ENCODE measurements at regions not wholly inside any gene's neighbourhood (a gene's known extent, or its start where the extent isn't known, plus 50 kb on each side); places are given as distances from the start of the nearest gene placed in this dataset.
"Not testable (repeated sequence)": the region's sequence is repeated elsewhere in the genome, so short reads cannot be mapped to it uniquely, and the experiment has no call there.

DNA sequence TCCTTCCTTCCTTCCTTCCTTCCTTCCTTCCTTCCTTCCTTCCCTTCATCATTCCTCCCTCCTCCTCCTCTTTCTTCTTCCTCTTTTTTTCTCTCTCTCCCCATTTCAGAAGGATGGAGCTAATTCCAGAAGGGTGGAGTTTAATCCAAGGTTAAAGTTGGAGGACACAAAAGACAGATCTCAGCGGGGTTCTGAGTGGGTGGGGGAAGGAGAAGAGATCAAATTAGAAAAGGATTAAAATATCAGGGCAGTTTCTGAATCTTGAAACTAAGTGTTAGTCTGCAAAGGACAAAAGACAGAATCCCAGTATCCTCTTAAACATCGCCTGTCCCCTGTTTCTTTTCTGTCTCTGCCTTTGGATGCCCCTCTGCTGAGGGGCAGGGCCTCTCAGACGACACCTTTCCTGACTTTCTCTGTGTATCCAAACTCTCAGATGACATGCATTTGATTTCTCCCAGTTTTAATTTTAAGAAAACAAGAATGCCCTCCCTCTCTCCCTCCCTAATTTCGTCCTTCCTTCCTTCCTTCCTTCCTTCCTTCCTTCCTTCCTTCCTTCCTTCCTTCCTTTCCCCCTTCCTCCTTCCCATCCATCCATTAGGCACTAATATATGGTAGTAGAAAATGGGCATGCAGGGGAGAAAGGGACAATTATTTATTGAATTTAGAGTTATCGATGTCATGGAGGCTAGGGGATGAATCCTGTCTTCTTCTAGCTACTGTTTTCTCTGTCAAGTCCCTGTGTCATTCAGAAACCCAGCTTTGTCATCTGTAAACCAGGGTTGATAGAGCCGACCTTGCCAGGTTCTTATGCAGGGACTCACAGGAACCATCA is 269.1 kb downstream of the VRK1 start:
- FAIRE-seq = no peak

DNA sequence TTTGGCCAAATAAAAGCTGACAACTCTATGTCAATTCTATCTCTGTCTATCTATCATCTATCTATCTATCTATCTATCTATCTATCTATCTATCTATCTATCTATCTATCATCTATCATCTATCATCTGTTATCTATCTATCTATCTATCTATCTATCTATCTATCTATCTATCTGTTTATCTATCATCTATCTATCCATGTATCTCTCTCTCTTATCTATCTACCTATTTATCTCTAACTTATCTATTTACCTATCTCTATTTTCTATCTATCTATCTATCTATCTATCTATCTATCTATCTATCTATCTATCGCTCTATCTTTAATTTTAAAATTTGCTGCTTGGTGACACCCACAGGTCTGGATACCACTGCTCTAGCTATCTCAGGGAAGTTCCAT is 271.1 kb downstream of the VRK1 start:
- DNase-seq (ENCODE audit: low spot score in 2 of 2); FAIRE-seq: not testable (repeated sequence)

More for the DNA sequence above, 269.1 kb downstream of the VRK1 start:
- DNase-seq (ENCODE audit: low spot score in 2 of 2) = no peak

DNA sequence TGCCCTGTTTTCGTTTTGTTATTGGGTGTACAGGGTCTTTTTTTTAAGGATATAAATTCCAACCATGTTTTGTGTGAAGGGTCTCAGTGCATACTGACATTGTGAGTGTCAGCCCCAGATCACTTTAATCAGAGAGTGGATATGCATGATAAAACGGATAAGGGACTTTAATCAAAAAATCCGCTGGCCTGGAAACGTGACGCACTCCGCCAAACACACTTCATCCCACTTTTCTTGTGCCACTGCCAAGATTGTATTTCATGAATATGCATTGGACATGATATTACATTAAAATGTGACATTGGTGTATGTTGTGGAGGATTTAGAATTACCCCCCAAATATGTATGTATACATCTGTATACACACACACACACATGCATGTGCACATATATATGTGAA is 273.1 kb downstream of the VRK1 start:
- FAIRE-seq (no peak), DNase-seq (ENCODE audit: low spot score in 2 of 2) (no peak)

DNA sequence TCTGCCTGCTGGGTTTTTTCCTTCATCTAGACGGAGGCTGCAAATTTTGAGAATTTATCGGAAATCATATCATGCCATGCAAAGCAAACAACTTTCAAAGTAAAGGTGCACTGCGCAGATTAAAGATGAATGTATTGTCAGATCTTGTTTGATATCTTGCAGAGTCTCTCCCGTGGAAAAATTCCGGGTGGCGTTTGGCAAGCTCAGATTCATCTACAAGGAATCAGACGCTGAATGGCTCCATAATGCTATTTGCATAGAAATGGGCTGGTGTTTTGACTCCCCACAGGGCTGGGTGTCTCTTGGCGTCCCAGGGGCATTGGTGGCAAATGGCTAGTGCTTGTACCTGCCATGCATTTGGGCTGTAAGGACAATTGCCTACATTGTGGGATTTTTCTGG is 274.0 kb downstream of the VRK1 start:
- FAIRE-seq (no peak), DNase-seq (ENCODE audit: low spot score in 2 of 2) (no peak)

DNA sequence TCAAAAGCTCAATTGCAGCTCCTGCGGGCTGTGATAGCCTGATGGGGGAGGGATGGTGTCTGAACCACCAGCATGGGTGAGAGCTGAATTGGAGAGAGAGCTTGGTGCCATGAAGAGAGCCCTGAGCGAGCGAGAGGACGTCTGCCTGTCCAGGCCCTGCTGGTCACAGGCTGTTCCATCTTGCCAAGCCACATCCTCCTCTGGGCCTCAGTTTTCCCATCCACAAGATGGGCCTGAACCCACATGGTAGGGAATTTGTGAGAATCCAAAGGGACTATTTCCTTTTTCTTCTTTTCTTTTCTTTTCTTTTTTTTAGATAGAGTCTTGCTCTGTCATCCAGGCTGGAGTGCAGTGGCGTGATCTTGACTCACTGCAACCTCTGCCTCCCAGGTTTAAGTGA is 276.4 kb downstream of the VRK1 start:
- no peak for DNase-seq (ENCODE audit: low spot score in 2 of 2)
- no peak for FAIRE-seq

DNA sequence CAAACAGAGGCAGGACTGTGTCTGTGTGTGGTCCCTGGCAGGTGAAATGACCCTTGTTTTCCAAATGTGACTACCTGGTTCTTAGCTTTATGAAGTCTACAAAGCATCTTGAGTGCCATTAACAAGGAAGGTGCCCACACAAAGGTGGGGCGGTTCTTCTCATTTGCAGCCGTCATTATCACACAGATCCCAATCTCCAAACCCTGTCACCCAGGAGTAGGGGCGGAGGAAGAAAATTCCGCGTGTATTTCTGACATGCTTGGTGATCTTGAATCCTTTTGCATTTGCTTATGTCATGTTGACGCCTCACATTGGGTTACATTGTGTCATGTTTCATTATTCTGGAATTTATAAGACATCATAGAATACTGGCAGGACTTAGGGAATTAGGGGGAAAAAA is 277.3 kb downstream of the VRK1 start:
- no peak for DNase-seq (ENCODE audit: low spot score in 2 of 2)
- no peak for FAIRE-seq

DNA sequence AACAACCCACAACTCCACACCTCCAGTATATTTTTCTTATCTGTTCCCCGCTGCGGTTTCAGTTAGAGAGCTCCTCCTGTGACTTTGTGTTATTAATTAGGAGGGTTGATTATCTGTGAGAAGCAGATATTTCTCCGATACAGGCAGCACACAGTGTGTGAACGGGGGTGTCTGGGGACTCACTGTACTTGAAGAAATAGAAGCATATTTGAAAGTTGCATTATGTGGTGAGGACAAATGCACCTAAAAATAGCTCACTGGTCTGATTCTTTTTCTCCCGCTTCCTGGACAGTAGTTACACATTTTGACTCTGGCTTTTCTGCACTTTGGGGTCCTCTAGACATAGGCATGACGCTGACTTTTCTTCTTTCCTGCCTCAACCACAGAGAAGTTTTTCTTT is 277.7 kb downstream of the VRK1 start:
- no peak for FAIRE-seq

DNA sequence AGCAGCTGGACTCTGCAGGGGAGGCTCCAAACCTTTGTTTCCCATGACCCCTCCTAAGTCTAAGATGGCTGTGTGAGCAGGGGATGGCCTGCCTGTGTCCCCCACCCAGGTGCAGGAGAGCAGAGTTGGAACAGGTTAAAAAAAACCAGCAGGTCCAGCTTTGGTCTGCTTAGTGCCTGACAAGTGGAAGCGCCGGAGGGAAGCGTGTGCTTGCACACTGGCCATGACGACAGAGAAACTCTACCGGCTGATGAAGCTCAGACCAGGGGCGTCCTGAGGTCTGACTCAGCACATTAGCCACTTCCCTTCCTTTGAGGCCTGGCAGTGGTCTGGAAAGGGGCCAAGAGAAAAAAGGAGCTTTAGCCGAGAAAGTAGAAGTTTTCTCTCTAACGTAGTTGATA is 280.1 kb downstream of the VRK1 start:
- DNase-seq (ENCODE audit: low spot score in 2 of 2) = peak in 1 of 2 donors; percentile 17
- FAIRE-seq = no peak

More for the DNA sequence above, 277.7 kb downstream of the VRK1 start:
- no peak for DNase-seq (ENCODE audit: low spot score in 2 of 2)

DNA sequence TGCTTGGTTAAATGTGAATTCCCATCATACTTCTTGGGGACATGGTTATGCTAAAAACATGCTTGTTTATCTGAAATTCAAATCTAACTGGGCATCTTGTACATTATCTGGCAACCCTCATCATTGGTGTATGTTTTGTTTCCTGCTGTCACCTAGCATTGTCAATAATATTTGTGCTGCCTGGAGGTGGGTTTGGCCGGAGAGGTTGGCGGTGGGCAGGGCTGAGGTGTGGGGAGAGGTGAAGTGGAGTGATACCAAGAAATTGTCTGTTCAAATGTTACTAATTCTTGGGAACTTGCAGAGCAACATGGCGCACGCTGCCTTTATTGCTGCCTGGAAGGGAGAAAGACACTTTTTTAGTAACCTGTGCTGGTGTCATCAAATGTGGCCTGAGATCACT is 280.5 kb downstream of the VRK1 start:
- DNase-seq (ENCODE audit: low spot score in 2 of 2) = no peak
- no peak for FAIRE-seq

DNA sequence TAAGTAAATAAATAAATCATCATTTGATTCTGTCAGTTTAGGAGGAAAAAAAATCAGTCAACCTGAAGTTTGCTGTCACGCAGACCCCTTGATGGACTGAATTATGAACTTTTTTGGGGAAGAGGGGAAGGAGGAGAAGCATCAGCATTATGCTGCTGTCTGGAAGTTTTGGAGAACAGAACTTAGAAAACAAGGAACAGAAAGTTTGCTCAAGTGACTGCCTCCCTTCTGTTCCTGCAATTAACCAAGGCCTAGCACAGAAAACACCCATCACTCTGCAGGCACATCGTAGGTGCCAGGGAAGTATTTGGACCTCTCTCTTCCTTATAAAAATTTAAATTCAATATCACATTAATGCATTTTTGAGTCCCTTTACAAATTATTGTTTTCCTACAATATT is 283.8 kb downstream of the VRK1 start:
- FAIRE-seq = no peak
- no peak for DNase-seq (ENCODE audit: low spot score in 2 of 2)

DNA sequence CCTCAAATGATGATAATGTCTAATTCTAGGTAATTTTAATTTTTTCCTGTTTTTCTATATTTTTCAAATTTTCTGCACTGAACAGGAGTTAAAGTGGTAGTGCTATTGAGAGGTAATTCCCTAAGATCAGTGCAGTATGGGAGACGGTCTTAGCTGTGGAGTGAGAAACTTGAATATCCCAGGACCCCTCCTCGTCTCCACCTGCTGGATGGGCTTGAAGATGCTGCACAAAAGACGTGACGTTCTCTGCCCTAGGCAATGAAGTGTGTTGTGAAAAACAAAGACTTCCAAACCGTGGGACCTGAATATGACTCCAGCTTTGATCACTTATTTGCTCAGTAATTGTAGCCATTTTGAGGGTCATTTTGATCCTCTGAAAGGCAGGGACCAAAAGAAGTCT is 298.1 kb downstream of the VRK1 start:
- FAIRE-seq (no peak), DNase-seq (ENCODE audit: low spot score in 2 of 2) (no peak)

DNA sequence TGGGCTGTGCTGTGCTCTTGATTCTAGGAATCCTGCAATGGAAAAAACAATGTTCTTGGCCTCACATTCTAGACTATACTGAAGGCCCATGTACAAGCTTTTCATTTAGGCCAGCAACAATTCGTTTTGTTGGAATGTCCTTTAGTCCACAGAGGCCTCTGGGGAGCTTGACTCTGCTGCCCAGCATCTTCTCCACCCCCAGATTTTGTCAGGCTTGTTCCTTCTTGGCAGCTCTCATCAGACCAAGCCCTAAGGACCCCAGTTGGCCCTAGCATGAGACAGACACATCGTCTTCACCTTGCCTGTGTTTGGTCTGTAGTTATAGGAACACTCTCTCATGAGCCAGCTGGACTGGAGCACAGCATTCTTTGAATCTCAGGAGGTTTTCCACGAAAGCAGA is 300.1 kb downstream of the VRK1 start:
- DNase-seq (ENCODE audit: low spot score in 2 of 2) = no peak
- FAIRE-seq = no peak

DNA sequence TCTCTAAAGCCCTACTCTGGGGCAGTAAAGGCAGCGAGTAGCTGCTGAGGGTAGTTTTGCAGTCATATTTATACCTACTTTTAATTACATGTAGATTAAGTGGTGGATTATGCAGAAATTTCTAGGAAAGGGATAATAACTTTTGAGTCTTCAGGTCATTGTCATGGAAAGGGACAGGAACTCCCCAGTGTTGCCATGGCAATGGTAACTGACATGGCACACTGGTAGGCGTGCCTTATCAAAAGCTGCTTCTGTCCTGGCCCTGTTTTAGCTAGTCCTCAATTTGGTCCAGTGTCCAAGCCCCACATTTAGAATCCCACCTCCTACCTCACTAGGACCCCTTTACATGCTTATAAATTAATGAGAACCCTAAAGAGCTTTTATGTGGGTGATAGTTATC is 303.1 kb downstream of the VRK1 start:
- no peak for FAIRE-seq
- DNase-seq (ENCODE audit: low spot score in 2 of 2) = no peak

DNA sequence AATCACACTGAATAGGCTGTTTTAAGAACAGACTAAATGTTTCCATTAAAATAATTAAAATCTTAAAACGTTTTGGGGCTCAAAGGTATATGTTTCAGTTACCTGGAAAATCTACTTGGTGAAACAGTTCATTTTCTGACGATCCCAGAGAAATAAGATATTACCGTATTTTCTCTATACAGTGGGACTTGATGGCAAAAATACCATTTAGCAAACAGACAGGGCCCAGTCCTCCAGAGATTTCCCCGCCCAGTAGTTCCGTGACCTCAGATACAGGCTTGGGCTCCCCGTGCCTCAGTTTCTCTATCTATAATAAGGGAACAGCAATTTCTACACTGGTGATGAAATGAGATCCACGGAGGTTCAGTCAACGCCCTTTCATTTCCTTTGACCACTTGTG is 304.4 kb downstream of the VRK1 start:
- FAIRE-seq (no peak), DNase-seq (ENCODE audit: low spot score in 2 of 2) (no peak)

DNA sequence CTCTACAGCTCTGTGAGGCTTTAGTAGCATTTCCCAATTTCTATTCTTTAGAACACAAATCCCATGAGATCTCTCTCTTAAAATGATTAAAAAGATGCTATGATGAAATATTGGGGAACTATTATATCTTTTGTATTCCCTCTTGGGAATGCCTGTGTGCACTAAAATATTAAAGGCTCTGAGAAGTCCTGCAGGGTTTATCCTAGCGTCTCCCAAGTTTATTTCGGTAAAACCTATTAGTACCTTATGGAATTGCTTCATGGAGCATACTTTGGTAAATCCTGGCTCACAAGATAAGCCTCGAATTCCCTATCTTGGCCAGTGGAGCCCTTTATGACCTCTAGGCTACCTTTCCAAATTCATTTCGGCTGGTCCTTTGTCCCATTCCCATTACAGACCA is 306.8 kb downstream of the VRK1 start:
- FAIRE-seq = no peak
- no peak for DNase-seq (ENCODE audit: low spot score in 2 of 2)

DNA sequence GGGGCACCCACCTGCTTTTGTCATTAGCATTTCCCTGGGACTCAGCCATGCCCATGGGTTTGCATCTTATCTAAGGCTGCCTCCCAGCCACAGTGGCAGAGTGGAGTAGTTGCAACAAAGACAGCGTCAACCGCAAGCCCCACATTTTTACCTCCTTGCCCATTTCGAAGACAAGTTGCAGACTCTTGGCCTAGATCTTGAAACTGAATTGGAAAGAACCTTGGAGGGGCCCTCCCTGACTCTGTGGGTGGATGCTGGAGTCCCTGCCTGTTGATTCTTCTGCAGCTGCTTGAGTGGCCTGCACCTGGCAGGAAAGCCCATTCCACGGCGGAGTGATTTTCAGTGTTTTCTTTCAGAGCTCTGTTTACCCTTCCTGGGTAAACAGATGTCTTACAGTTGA is 309.0 kb downstream of the VRK1 start:
- DNase-seq (ENCODE audit: low spot score in 2 of 2) = no peak
- no peak for FAIRE-seq

DNA sequence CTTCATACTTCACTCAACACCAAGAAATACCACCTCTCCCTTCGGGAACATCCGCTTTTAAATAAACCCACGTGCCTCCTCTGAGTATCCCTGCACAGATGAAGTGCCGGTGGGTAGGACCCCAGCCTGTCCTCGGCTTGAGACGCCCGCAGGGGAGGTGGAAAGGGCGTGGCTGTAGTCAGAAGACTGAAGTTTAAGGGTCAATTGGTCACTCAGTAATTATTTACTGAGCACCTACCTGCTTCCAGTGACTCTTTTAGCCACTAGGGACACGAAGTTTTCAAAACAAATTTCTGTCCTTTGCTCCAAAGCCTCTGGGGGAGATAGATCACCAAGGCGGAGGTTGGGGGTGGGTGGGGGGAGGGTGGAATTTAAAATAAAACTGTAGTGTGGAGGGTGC is 309.4 kb downstream of the VRK1 start:
- DNase-seq (ENCODE audit: low spot score in 2 of 2) = no peak
- no peak for FAIRE-seq

DNA sequence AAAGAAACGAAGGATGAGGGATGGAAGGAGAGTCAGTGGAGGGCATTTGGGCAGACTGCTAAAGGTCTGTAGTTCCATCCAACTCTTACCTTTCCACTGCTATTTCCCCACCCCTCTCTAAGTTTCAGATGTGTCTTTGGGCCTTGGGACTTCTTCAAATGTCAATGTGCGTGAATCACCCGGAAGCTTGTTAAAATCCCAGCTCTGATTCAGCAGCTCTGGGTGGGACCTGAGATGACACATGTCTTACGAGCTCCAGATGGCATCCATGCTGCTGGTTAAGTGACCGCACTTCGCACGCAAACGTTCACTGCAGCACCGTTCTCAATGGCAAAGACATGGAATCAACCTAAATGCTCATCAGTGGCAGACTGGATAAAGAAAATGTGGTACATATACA is 309.9 kb downstream of the VRK1 start:
- FAIRE-seq = no peak

DNA sequence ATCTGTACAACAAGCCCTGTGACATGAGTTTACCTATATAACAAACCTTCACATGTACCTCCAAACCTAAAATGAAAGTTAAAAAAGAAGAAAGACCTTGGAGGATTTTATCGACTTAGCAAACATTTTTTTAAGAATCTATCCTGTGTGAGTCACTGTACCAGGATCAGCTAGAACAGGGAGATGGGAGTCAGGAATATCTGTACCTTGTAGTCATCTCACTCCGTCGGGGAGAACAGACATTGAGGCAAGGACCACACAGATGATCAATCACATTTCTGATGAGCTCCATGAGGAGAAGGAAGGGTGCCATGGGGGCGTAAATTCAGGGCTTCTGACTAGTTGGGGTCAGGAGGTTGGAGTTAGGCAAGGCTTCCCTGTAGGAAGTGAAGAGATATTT is 310.6 kb downstream of the VRK1 start:
- FAIRE-seq = no peak
- no peak for DNase-seq (ENCODE audit: low spot score in 2 of 2)

More for the DNA sequence above, 309.9 kb downstream of the VRK1 start:
- no peak for DNase-seq (ENCODE audit: low spot score in 2 of 2)

DNA sequence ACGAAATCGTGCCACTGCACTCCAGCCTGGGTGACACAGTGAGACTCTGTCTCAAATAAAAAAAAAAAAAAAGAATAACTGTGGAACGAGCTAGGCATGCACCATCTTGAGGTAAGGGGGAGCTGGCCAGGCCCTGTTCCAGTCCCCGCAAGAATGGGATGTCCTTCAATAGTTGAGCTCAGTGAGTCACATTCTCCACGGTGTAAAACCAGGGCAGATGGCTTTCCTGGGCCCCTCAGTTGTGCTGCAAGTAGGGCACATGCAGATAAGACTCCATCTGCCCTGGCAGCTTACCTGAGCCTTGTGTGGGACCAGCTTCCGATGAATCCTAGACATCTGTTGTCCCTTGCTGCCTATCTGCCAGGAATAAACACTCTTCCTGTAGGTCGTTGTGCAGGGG is 312.1 kb downstream of the VRK1 start:
- no peak for FAIRE-seq
- DNase-seq (ENCODE audit: low spot score in 2 of 2) = no peak

DNA sequence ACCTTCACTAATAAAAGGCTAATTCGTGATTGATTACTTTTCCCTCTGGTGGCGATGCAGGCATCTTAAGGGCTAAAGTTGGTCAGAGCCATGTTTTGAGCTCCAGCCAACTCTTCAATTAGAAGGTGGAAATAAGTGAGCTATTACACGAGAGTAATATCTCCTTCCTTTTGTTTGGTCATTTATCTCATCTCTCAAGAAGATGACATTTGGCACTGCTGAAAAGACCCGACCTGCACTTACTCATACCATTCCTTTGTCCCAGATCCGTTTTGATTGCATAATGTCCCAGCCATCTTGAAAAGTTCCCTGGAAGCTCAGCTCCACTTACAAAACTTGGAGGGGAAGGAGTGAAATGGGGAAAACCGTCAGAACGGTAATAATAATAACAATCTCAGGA is 316.2 kb downstream of the VRK1 start:
- no peak for FAIRE-seq
- no peak for DNase-seq (ENCODE audit: low spot score in 2 of 2)

DNA sequence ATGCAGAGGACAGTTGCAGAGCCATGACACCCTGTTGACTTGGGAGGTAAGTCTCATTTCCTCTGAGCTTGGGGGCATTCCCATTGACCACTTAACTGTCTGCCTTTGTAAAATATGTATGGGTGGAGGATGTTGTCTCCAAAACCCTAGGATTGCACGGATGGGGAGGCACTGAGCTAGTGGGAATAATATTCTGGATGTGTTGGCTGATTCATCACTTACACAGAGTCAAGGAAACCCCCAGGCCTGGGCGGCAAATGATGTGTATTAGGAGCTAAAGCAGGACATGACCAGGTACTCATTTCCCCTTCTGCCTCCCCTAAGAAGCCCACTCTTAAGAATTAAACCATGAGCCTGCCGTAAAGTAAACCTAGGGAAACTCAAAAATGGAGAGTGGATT is 319.4 kb downstream of the VRK1 start:
- no peak for FAIRE-seq
- DNase-seq (ENCODE audit: low spot score in 2 of 2) = no peak

DNA sequence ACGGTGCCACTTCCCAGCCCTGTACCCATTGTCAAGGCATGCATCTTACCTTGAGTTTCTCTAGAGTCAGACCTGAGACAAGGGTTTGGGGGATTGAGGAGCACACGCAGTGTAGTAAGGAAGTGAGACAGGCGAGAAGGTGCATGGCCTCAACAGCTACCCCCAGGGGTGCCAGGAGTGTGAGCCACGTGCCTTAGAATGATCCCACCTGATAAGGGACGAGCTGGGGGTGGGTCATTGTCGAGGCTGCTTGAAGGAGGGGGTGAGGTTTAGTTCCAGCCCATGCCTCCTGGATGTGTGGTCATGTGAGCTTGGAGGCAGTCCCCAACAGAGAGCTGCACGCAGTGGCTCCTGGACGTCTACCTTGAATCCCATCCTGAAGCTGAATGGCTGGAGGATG is 320.5 kb downstream of the VRK1 start:
- FAIRE-seq (no peak), DNase-seq (ENCODE audit: low spot score in 2 of 2) (no peak)
